ENCODE measurements at regions not wholly inside any gene's neighbourhood (a gene's known extent, or its start where the extent isn't known, plus 50 kb on each side); places are given as distances from the start of the nearest gene placed in this dataset.

DNA sequence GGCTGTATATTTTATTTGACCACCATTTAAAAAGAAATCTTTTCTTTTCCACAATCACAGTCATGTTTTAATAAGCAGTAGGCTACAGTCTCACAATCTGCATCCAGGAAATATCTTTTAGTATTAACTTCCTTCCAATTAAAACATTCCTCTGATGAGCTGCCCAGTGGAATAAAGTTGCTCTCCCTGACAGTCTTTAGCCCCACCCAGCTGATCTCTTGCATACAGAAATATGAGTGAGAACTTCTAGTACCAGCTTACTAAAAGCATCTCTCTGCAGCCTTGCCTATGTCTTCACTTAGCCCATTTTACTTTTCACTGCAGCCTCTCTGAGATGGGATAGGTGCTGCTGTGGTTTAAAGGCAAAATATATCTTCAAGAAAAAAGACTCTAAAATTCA lies 143.4 kb upstream of the ANO3 start:
- TF ChIP-seq POLR2AphosphoS5 (IDR thresholded peaks at IDR 0.05; ENCODE audit: low read depth, low read length) (no peak), TAF1 (IDR thresholded peaks at IDR 0.05; ENCODE audit: borderline replicate concordance, low read depth, low read length) (no peak), POLR2A (IDR thresholded peaks at IDR 0.05; ENCODE audit: low read depth, low read length) (no peak)
- DNase-seq (ENCODE audit: insufficient read length) = no peak
- no peak for FAIRE-seq

DNA sequence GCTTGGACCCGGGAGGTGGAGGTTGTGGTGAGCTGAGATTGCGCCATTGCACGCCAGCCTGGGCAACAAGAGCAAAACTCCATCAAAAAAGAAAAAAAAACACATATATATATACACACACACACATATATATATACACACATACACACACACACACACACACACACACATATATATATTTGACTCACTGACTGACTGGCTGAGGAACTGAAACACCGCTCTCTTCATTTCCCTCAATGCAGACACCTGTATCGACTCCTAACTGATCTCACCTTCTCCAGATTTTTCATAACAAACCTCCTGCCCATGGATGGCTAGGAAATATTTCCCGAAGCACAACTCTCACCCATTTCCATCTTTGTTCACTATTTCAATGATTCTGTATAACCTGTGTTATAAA lies 140.7 kb upstream of the ANO3 start:
- TF ChIP-seq TAF1 (IDR thresholded peaks at IDR 0.05; ENCODE audit: borderline replicate concordance, low read depth, low read length) = no peak
- no peak for TF ChIP-seq POLR2AphosphoS5 (IDR thresholded peaks at IDR 0.05; ENCODE audit: low read depth, low read length)
- TF ChIP-seq POLR2A (IDR thresholded peaks at IDR 0.05; ENCODE audit: low read depth, low read length) = no peak
- DNase-seq (ENCODE audit: insufficient read length) = no peak
- FAIRE-seq = no peak

DNA sequence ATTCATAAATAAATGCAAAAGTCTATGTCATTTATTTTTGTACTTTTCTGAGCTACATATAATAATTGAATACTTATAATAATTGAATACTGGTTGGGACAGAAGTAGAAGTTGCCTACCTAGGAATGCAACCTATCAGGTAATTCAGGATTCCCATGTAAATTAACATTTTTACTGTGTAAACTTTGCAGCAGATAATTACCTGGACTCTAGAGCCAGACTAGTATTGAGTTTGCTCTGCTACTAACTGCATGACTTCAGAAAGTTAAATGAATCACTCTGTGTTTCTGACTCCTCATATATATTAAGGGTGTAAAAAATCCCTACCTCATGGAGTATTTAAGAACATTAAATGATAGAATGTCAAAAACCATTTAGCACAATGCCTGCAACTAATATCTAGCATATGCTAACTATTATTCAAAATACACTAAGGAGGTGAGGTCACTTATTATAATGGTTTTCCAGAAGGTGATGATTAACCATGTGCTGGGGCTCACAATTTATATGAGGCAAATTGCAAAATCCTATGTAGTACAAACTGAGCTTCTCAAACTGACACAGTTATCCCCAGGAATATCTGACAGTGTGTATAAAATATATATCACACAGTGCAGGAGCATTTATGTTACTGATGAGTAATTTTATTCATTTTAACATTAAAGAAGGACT lies 138.1 kb upstream of the ANO3 start:
- FAIRE-seq (no peak), DNase-seq (ENCODE audit: insufficient read length) (no peak)
- TF ChIP-seq TAF1 (IDR thresholded peaks at IDR 0.05; ENCODE audit: borderline replicate concordance, low read depth, low read length) = no peak
- no peak for TF ChIP-seq POLR2AphosphoS5 (IDR thresholded peaks at IDR 0.05; ENCODE audit: low read depth, low read length)
- no peak for TF ChIP-seq POLR2A (IDR thresholded peaks at IDR 0.05; ENCODE audit: low read depth, low read length)

DNA sequence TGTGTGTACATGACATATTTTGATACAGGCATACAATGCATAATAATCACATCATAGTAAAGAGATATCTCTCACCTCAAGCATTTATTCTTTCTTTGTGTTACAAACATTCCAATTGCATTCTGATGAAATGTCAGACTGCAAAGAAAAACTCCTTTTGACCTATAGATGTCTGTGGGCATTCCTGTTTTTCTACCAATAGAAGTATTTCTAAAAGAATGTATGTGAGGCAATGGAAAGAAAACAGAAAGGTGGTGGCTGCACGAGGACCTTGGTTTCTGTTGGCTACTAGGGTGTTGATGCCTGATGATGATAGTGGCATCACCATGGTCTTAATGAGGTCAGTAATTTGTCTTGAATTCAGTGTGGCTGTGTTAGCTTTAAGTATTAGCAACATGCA lies 137.0 kb upstream of the ANO3 start:
- FAIRE-seq = peak; percentile 27
- TF ChIP-seq POLR2AphosphoS5 (IDR thresholded peaks at IDR 0.05; ENCODE audit: low read depth, low read length) (no peak), POLR2A (IDR thresholded peaks at IDR 0.05; ENCODE audit: low read depth, low read length) (no peak), TAF1 (IDR thresholded peaks at IDR 0.05; ENCODE audit: borderline replicate concordance, low read depth, low read length) (no peak)
- DNase-seq (ENCODE audit: insufficient read length) = no peak

DNA sequence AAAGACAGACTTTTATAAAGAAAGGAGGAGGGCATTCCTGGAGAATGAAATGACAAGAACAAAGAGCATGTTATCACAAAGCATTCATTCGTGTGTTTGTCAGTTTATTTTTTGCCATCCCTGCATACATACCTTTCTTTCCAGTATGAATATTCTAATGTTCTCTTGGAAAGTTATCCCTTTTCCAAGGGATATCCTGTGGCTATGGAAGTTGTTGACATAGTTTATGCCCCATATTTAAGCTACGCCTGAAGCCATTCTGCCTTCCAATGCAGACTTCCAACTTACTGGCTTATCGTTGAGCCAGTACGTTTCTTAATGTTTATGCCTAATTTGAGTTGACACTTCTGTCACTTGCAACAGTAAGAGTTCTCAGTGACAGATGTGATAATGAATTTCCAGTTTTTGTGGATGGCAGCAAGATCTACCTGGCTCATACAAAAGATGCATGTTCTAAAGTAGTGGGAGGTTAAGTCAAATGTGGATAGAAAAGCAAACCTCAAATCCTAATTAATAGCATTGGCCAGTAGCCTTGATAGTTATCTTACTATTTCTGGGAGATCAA lies 133.3 kb upstream of the ANO3 start:
- no peak for TF ChIP-seq POLR2A (IDR thresholded peaks at IDR 0.05; ENCODE audit: low read depth, low read length)
- no peak for TF ChIP-seq TAF1 (IDR thresholded peaks at IDR 0.05; ENCODE audit: borderline replicate concordance, low read depth, low read length)
- no peak for TF ChIP-seq POLR2AphosphoS5 (IDR thresholded peaks at IDR 0.05; ENCODE audit: low read depth, low read length)
- no peak for FAIRE-seq

DNA sequence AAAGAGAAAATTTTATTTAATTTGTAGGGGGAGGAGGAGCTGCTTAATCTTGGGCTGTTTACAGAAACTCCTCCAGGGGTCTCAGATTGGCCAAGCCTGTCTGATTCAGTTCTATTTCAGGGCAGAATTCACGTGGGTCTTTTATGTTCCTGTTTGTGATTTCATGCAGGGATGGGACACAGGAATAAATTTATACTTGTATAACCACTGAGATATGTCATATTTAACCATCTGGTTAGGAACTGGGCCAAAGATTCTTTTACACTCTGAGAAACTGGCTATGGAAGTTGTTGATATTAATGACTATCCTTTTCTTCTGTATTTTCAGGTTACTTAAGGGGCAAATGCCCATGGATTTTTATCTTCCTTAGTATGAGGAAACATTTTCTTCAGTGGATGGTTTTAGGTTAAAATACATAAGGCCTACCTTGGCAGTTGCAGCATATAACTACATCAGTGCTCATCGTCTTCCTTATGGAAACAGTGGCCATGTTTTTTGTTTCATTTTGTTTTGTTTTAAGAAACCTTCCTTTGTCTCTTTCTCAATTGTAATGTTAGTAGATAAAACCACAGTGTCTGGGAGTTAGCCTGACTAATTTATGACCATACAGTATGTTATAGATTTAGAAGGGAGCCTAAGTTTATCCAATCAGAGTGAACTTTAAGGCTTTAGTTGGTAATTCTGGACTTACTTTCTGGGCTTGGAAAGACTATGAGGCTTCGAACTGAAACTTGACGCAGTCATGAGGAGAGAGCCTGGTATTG lies 132.4 kb upstream of the ANO3 start:
- FAIRE-seq = peak; percentile 60
- no peak for DNase-seq (ENCODE audit: insufficient read length)
- TF ChIP-seq POLR2AphosphoS5 (IDR thresholded peaks at IDR 0.05; ENCODE audit: low read depth, low read length) (no peak), TAF1 (IDR thresholded peaks at IDR 0.05; ENCODE audit: borderline replicate concordance, low read depth, low read length) (no peak), POLR2A (IDR thresholded peaks at IDR 0.05; ENCODE audit: low read depth, low read length) (no peak)

More for the DNA sequence above, 133.3 kb upstream of the ANO3 start:
- no peak for DNase-seq (ENCODE audit: insufficient read length)

DNA sequence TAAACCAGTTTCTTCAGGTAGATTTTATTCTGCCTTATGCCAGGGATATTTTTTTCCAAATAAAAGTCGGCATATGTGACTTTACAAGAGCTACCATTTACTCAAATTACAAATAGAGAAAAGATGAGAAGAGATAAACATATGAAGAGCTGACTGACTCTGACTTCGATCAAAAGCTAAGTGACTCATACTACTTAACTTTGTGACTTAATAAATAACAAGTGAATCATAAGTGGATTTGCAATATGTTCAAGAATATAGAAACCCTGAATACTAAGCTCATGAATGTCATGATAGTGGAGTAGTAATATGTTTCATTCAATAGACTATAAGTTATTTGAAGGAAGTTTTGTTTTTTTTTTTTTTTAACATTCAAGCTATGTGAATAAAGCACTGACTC lies 130.5 kb upstream of the ANO3 start:
- FAIRE-seq (no peak), DNase-seq (ENCODE audit: insufficient read length) (no peak)
- TF ChIP-seq POLR2A (IDR thresholded peaks at IDR 0.05; ENCODE audit: low read depth, low read length) = no peak
- no peak for TF ChIP-seq POLR2AphosphoS5 (IDR thresholded peaks at IDR 0.05; ENCODE audit: low read depth, low read length)
- no peak for TF ChIP-seq TAF1 (IDR thresholded peaks at IDR 0.05; ENCODE audit: borderline replicate concordance, low read depth, low read length)

DNA sequence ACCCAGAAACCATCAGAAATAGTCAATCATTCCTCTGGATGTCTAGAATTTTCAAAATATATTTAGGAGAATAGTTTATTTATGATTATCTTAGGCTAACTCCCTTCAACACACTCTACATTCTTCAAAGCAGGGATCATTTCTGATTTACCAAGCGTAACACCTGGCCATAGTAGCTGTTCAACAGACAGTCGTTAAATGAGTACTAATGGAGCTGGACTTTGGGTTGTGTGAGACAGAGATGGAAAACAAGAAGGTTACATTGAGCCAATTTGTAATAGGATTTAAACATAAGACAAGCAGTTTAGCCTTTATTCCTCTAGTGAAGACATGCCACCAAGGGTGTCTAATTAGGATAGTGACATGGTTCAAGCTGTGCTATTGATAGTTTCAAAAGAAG lies 129.2 kb upstream of the ANO3 start:
- FAIRE-seq (no peak), DNase-seq (ENCODE audit: insufficient read length) (no peak)
- TF ChIP-seq TAF1 (IDR thresholded peaks at IDR 0.05; ENCODE audit: borderline replicate concordance, low read depth, low read length) (no peak), POLR2AphosphoS5 (IDR thresholded peaks at IDR 0.05; ENCODE audit: low read depth, low read length) (no peak), POLR2A (IDR thresholded peaks at IDR 0.05; ENCODE audit: low read depth, low read length) (no peak)

DNA sequence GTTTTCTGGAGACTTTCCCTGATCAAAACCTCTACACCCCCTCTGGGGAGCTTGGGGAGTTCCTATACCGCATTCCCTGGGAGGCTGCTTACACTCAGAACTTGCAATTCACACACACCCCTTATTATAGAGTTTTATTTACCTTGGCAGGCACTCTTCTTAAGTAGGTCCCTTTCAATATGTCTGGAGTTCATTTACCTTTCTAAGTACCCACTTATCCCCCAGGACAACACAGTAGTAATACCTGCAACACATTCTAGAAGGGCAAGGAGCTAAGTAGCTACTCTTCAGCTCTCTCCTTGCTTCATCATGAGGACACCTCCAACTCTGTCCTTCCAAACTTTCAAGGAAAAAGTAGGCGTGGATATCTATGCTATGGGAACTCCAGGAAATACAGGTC lies 127.8 kb upstream of the ANO3 start:
- FAIRE-seq (no peak), DNase-seq (ENCODE audit: insufficient read length) (no peak)
- TF ChIP-seq POLR2A (IDR thresholded peaks at IDR 0.05; ENCODE audit: low read depth, low read length) (no peak), TAF1 (IDR thresholded peaks at IDR 0.05; ENCODE audit: borderline replicate concordance, low read depth, low read length) (no peak), POLR2AphosphoS5 (IDR thresholded peaks at IDR 0.05; ENCODE audit: low read depth, low read length) (no peak)

DNA sequence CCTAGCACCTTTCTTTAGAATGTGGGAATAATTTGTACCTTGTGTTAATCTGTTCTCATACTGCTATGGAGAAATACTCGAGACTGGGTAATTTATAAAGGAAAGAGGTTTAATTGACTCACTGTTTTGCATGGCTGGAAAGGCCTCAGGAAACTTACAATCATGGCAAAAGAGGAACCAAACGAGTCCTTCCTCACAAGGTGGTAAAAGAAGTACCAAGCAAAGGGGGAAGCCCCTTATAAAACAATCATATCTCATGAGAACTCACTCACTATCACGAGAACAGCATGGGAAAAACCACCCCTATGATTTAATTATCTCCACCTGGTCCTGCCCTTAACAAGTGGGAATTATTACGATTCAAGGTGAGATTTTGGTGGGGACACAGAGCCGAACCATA lies 127.1 kb upstream of the ANO3 start:
- DNase-seq (ENCODE audit: insufficient read length) = no peak
- TF ChIP-seq POLR2AphosphoS5 (IDR thresholded peaks at IDR 0.05; ENCODE audit: low read depth, low read length) (no peak), POLR2A (IDR thresholded peaks at IDR 0.05; ENCODE audit: low read depth, low read length) (no peak), TAF1 (IDR thresholded peaks at IDR 0.05; ENCODE audit: borderline replicate concordance, low read depth, low read length) (no peak)
- no peak for FAIRE-seq

DNA sequence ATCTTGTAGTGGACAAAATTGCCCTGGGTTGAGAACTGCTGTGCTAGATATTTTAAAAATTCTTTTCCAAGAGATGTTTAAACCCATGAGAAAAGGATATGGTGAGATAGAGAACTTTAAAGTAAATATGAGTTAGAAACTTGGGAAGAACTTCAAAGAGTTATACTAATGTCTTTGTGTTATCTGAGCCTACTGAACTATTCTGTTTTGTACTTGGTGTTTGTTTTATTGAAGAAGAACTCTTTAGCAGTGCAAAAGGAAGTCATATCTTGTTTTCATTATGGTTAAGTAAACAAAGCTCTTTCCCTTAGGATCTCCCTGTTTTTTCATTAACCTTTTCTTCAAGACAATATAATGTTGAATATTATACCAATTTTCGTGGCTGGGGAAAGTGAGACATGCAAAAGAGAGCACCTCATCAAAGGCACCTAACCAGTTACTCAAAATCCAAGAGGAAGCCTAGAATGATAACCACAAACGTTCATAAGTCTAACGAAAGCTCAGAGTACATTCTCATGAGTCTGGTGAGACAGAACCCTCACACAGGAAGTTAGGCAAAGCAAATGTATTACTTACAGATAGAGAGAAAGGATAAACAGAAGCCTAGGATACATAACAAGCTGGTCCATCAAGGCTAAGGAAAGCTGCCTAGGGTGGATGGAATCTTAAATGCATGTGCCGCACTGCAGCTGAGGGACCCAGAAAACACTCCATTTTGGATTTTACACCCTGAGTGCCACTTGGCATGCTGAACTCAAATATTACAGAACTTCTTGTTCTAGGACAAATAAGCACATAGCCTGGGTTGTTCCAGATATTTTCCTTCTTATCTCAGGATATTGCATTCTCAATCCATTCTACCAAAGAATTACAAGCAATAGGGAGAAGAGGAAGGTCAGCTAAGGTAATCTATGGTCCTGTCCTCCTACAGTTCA lies 112.5 kb upstream of the ANO3 start:
- DNase-seq (ENCODE audit: insufficient read length) (no peak), FAIRE-seq (no peak)
- TF ChIP-seq POLR2AphosphoS5 (IDR thresholded peaks at IDR 0.05; ENCODE audit: low read depth, low read length) (no peak), POLR2A (IDR thresholded peaks at IDR 0.05; ENCODE audit: low read depth, low read length) (no peak), TAF1 (IDR thresholded peaks at IDR 0.05; ENCODE audit: borderline replicate concordance, low read depth, low read length) (no peak)
